SK-N-SH treated with all-trans-retinoic acid at 6 μM for 48 hours (cell line): ENCODE measurements at regions not wholly inside any gene's neighbourhood (a gene's known extent, or its start where the extent isn't known, plus 50 kb on each side); places are given as distances from the start of the nearest gene placed in this dataset.

Source experiments
- BACH2 ChIP-seq: fragments of 250-450 bp; sonication (Bioruptor Pico); IDR thresholded peaks from 2 replicates; pipeline ENCODE4 v1.9.0; 2021; ENCODE audit warnings: mild to moderate bottlenecking, borderline replicate concordance
- CREB5 ChIP-seq: fragments of 250-450 bp; sonication (Bioruptor Pico); IDR thresholded peaks from 2 replicates; pipeline ENCODE4 v1.5.1; 2020; ENCODE audit warnings: low read depth, mild to moderate bottlenecking, moderate library complexity
- TOX ChIP-seq: fragments of 250-450 bp; sonication (Bioruptor Pico); IDR thresholded peaks from 2 replicates; pipeline ENCODE4 v1.8.0; 2021; ENCODE audit warnings: mild to moderate bottlenecking, moderate library complexity, borderline replicate concordance

- TF ChIP-seq TOX (CRISPR knock-in tag) = no peak
- no peak for TF ChIP-seq BACH2 (CRISPR knock-in tag)
- no peak for TF ChIP-seq CREB5 (CRISPR knock-in tag)
Measured at GRCh38 chr21:30953605-30954004, 72.2 kb upstream of the KRTAP11-1 start.
